Stimulated activated CD4-positive, alpha-beta T cell treated with anti-CD3 and anti-CD28 coated beads, Interleukin-15, amount 100 ng/mL, for 24 hours (primary cell): ENCODE measurements at regions not wholly inside any gene's neighbourhood (a gene's known extent, or its start where the extent isn't known, plus 50 kb on each side); places are given as distances from the start of the nearest gene placed in this dataset.
A peak's percentile ranks its signal among the peaks of the same experiment; 100 is the strongest.
"Not testable (repeated sequence)": the region's sequence is repeated elsewhere in the genome, so short reads cannot be mapped to it uniquely, and the experiment has no call there.

Experiments
- DNase-seq: peaks from one replicate; pipeline ENCODE4 v3.0.0-alpha.2; 2020

DNA sequence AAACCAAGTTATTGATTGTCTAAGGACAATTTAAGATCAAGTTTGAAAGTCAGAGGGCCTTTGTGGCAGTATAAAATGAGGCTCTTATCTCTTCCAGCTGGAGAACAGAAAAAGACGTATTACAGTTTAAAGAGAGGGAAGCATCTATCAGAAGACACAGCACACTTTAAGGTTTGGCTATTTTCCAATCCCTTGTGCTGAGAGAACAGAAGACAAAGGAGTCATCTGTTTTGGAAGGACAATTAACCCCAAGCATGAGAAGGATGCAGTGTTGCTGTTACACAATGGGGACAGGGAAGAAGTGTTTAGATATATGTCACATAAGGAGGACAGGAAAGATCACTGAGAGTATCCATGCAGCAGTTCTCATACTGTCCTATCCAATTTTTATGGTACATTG is 1224.2 kb upstream of the SORCS1 start:
- no peak for DNase-seq

DNA sequence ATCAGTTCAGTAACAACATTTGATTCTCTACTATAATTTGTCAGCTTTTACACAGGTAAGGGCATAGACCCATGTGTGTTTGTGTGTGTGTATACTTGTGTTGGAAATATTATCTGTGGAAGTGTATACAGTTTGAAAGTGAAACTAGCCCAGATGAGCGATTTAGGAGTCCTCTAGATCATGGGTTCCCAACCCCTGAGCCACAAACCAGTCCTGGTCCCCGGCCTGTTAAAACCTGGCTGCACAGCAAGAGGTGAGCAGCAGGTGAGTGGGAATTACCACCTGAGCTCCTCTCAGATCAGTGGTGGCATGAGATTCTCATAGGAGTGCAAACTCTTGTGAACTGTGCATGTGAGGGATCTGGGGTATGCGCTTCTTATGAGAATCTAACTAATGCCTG is 1221.5 kb upstream of the SORCS1 start:
- DNase-seq = no peak

DNA sequence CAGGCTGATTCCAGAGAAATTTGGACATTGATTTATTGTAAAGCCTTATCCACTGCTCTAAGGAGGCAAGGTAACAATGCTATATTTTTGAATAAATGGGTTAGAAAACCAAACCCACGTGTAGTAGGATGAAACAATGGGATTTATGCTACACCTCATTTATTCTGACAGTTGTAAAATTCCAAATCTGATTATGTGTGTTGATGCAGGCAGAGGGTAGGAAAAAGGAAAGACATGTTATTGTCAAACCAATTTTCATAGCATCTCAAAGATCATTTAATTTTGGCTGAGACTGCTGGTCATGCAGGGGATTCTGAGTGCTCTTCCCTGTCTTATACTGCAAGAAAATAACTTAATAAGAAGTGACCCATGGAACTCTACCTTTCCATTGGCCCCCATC is 1219.9 kb upstream of the SORCS1 start:
- no peak for DNase-seq

DNA sequence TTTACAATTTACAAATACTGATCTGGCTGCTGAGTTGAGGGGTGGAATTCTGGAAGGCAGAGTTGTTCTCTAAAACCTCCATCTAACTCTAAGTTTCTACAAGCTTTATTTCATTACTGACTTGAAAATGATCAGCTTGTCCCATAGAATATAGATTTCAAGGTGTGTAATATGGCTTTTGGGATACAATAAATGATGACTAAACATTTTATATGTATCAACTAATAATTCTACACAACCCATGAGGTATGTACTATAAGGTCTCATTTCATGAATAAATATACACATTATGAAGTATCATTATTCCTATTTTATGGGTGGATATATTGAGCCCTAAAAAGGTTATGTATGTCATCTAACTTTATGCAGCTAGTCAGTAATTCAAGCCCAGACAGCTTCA is 1214.3 kb upstream of the SORCS1 start:
- DNase-seq = no peak

DNA sequence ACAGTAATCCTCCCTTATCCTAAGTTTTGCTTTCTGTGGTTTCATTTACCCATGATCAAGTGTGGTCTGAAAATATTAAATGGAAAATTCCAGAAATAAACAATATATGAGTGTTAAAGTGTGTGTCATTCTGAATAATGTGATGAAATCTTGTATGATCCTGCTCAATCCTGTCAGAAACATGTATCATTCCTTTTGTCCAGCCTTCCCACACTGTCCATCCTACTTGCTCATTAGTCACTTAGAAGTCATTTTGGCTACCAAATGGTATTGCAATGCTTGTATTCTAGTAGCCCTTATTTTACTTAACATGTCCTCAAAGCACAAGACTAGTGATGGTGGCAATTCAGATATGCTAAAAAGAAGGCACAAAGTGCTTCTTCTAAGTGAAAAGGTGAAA is 1211.2 kb upstream of the SORCS1 start:
- no peak for DNase-seq

DNA sequence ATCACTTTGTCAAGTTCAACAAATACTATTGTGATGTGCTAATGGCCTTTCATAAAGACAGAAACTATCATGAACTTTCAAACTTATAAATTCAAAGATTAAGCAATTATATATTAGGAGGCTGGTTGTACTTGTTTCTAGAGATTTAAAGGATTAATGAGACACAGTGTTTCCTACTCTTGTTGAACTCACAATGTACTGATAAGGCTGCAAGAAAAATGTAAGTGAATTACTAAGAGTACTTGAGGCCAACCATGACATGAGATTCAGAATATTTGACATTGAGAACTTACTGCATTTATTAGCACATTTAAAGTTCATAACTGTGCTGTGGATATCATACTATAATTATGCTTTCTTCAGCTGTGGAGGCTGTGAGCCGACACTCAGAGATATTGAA is 1210.5 kb upstream of the SORCS1 start:
- no peak for DNase-seq

DNA sequence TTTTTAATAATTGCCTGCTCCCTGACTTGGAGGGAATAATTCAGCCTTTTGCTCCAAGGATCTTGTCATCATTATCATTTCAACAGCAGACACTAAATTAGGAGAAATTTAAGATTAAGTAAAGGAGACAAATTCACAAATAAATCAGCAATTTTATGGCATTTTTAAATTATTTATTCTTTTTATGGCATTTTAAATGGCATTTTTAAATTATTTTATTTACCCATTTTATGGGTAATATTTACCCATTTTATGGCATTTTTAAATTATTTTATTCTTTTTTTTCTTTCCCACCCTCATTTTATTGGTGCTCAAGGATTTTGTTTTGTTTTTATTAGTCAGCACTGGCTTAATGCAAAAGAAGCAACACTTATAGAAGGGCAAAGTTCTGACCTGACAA is 1201.0 kb upstream of the SORCS1 start:
- no peak for DNase-seq

DNA sequence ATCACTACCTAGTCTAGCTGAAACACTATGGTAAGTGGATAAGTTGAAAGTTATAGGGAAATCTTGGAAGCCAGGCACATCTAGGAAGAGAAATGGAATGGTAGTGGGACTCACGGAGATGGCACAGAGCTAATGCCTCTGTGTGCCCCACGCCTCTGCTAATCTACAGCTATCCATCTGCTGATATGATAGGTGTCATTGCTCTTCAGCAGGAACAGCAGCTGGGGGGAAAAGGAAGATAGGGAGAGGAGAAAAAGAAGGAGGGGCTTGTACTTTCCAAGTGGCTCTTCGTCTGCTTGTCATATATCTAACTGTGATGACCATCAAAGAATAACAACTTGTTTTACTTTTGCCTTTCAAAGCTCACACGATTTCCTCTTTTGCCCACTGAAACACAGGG is 1199.1 kb upstream of the SORCS1 start:
- DNase-seq = no peak

DNA sequence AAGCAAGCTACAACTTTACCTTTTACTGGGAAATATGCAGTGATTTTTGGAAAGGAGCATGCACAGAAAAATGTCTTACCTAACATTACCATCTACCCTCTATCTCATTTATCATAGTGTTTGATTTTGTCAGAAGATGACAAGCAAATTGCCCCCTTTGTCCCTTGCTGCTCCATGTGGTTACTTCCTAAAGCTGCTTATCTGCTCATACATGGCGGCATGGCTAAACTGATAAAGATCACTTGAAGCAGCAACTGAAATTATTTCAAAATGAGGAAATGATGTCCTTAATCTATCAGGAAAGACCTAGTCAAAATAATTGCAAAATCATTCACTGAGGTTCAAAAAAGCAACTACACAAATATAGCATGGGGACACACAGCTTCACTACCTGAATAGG is 1198.5 kb upstream of the SORCS1 start:
- no peak for DNase-seq

DNA sequence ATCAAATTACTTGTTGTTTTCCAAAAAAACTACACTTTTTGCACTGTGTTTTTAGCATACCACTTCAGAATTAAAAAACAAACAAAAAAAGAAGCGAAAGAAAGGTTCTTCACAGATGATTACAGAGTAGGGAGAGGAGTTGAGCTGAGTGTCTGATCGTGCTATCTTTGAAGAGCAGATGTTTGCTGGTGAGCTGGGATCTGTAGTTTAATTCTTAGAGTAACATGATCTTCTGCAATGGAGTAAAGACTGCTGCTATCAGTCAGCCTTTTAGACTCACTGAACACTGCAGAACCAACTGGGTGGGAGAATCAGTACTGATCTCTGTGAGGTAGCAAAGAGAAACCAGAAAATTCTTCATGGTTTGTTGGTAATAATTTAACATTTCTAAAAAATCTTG is 1197.8 kb upstream of the SORCS1 start:
- DNase-seq = no peak

DNA sequence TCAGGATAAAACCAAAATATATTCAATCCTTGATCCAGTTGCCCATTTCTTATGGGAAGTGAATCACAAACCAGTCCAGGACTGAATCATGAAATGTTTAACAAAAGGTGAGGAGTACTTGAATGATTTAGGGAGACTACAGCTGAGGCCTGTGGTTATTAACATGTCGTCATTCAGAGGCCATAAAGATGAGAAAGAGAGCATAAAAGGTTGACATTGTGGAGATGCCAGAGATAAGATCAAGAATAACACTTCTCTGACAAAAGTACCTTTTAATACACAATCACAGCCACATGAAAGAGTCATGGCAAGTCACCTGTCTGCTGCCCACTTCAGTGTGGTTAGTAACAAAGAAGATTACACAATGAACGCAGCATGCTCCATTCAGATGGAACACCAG is 1195.7 kb upstream of the SORCS1 start:
- DNase-seq = no peak

DNA sequence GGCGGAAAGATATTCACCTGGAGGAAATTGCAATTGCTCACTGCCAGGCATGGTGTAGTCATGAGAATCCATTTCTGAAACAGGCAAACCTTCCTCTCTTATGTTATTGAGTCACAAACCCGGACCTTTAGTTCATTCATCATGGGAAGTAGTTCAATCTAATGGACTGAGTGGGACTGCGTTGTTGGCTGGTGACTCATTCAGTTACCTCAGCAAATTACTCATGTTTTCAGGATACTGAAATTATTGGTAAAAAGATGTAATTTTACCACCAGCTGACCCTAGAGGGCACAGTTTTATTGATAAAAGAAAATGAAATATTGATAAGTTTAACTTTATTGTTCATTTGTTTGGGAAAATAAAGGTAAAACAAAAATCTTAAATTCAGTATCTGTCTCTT is 1194.4 kb upstream of the SORCS1 start:
- peak; percentile 1 for DNase-seq

DNA sequence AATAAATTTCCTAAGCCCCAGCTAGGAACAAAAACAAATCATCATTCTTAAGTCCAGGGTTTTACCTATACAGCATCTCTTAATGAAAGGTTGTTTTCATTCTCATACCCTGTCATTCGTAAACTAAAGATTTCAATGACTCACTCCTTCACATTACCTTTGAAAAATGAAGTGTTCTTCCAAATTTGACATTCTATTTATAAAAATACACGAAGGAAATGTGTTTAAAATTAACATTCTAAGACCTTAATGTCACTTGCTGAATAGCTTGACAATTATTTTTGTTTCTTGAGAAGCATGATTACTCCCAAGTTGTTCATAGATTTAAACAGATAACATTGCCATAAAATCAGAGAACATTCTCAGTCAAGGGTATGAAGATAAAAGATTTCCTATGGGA is 1188.3 kb upstream of the SORCS1 start:
- DNase-seq = no peak

DNA sequence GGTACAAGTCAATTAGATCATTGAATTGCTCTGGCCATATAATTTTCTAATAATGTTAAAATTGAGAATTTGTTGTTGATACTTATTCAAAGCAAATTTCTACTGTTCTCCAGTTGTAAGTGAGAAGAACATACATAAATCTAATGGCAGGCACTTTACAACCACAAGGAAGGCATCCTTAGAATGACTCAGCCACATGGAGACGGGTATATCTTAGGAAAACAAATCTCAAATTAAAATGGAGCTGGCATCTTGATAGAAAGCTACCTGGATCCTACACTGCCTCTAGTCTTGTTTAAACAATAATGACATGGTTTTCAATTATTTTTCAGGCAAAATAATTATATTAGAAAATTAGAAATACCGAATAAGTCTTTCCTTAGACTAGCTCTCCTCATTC is 1183.7 kb upstream of the SORCS1 start:
- DNase-seq = no peak

DNA sequence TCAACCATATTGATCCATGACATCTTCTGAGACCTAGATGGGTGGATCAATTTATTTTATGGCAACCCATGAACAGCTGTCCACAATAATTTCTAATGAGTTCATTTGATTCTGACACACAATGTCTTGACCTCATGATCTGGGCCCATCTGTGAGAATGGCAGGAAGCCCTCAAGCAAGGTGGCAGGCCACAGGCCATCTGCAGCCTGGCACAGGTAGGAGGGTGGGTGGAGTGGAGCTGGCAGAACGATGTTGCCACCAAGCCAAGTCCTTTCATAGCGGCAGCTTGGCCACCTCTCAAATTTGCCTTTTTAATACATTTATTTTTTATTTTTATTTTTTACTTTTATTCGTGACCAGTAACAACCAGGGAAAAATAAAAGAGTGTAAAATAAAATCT is 1181.6 kb upstream of the SORCS1 start:
- DNase-seq = no peak

DNA sequence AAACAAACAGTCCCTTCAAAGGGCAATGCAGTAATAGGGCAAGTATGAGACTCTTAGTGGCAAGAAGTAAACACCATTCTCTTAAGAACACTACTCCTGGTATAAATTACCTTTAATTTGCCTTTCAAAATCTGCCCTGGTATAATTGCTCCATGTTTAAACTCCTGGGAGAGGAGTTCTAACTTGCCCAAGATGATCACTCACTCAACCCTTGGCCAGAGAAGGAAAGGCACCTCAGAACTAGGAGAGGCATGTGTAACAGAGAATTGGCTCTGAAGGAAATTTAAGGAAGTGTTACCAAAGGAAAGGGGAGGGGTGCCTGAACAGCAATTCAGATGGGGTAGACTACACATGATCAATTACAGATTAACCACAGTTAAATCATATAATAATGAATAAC is 1173.6 kb upstream of the SORCS1 start:
- no peak for DNase-seq

DNA sequence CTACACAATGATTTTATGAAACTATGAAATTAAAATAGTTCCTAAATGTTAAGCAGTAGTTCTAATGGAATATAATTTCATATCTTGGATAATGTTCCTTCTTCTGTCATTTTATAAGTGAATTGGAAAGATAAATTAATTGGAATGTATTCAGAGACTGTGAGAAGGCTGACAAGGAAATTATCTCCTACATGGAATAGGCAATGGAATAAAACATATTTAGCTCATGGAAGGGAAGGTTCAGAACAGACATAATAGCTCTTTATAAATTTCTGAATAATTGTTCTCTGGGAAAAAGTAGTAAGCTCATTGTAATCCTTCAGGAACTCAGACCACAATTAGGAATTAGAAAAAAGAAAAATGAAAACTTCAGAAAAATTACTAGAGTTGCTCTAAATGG is 1172.3 kb upstream of the SORCS1 start:
- DNase-seq = no peak

DNA sequence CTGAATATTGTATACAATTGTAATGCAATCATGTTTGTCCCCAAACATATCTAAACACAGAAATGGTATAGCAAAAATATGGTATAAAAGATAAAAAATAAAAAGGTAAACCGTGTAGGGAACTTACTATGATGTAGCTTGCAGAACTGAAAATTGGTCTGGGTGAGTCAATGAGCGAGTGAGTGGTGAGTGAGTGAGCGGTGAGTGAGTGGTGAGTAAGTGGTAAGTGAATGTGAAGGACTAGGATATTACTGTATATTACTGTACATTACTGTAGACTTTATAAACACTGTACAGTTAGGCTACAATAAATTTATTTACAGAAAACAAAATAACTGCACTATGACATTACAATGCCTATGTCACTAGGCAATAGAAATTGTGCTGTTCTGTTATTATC is 1163.2 kb upstream of the SORCS1 start:
- DNase-seq = no peak

DNA sequence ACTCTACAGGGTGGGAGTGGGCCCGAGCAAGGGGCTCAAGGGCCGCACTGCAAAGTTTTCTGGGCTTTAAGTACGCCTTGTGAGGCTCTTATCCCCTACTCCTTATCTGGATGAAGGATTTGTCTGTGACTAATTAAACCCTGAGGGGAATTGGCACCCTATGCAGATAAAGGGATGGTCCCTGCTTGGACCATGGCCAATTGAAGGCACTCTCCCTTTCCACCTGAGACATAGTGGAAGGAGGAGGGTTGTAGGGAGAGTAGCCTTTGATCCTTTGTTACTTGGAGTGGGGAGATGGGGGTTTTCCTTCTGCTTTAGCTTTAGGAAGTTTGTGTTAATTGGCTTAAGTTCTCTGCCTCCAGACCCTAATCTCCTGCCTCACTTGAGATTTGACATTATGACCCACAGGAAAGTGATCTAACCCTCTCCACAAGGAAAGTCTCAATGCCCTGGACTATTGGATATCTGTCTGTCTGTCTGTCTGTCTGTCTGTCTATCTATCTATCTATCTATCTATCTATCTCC is 1158.8 kb upstream of the SORCS1 start:
- DNase-seq = no peak

DNA sequence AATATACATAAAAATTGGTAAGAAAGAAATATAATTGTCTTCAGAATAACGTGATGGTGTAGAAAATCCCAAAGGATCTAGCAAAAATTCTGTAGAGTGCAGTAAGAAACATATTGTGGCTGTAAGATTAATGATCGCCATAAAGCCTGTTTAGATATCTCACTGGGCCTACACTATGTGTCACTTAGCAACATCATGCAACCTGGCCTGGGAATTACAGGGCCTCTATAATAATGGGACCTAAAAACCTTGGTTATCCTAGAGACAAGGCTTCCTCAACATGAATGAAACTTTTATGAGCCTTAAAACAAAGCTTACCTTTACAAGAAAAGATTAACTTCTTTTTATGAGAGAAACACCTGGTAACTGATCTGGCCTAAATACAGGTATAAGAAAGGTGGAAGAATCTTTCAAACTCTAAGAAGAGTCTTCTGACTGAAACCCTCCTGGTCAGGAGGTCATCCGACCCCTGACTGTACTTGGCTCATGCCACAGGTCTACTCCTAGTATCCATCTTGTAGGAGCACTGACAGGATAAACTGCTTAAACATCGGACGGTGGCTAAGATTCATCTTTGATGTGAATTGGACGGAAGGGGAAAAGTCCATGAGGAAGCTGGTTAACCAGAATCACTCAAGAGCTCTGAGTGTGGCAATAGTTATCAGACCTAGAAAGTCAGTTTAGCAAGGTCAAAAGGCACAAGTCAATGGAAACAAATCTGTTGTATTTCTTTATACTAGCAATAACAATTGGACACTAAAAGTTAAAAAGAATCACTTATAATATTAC is 1155.1 kb upstream of the SORCS1 start:
- DNase-seq = no peak

DNA sequence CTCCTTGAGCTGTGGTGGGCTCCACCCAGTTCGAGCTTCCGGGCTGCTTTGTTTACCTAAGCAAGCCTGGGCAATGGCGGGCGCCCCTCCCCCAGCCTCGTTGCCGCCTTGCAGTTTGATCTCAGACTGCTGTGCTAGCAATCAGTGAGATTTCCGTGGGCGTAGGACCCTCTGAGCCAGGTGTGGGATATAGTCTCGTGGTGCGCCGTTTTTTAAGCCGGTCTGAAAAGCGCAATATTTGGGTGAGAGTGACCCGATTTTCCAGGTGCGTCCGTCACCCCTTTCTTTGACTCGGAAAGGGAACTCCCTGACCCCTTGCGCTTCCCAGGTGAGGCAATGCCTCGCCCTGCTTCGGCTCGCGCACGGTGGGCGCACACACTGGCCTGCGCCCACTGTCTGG is 1151.1 kb upstream of the SORCS1 start:
- DNase-seq = not testable (repeated sequence)

DNA sequence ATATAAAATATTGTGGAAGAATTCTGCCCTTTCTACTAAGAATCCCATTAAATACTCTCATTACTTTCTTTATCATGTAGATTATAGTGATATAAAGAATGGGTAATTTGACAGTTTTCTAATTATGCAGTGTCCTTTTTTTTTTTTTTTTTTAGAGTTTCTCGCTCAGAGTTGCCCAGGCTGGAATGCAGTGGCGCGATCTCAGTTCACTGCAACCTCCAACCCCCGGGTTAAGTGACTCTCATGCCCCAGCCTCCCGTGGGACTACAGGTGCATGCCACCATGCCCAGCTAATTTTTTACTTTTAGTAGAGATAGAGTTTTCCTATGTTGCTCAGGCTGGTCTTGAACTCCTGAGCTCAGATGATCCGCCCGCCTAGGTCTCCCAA is 1143.4 kb upstream of the SORCS1 start:
- DNase-seq = no peak

DNA sequence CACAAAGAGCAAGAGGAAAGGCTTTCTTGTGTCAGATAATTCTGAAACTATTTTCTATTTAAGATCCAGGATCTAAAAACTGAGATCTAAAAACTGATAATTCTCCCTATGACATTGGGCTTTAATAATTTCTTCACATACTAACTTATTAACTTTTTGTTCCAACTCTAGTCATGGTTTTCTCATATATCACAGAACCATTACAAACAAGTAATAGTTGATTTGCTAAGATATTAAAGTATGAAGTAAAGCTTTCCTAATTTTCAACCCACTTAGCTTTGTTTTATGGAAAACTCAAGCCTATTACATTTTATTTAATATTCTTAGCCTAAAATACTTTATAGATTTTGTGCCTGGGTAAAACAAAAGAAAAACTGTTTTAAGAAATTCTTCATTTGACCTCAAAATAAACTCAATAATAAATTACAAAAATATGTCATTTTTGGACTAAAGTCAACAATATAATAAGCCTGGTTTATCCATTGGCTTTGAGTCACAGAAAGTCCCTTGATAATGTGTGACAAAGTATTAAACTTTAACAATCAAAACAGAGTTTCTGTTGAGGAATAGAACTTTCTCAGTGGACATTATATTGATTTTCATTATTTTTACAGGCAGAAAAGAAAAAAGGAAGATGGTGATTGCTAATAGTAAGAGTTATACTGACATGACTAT is 1142.9 kb upstream of the SORCS1 start:
- no peak for DNase-seq

DNA sequence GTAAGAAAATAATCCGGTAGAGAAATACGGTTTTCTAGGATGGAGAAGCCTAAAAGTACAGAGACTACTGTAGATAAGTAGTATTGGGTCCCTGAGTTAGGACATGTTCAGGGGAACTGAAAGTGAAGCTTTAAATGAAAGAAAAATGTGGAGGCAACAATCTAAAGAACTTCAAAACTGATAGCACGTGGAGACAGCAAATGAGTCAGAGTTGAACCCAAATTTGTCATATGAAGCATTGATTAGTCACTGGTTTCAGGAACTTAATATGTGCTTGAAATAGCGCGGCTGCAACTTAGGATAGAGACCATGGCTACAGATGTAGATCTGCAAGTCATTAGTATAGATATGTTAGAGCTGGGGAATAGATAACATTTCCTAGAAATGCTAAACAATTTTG is 1138.6 kb upstream of the SORCS1 start:
- no peak for DNase-seq

DNA sequence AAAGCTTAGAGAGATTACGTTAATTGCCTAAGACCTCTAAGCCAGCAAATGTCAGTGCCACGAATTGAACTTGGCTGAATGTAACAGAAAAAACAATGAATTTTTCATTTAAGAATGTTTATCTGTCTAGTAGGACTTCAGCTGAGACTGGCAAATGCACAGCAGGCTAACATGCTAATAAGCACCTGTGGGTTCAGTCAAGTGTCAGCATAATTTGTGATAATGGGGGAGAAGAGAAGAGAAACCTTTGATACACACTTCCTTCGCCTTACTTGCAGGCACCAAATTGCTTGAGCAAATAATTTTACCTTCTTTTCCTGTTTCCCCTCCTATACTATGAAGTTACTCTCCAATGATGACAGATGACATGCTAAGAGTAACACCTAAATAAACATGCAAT is 1136.5 kb upstream of the SORCS1 start:
- no peak for DNase-seq
